Fibroblast of upper back skin (primary cell): ENCODE measurements at regions not wholly inside any gene's neighbourhood (a gene's known extent, or its start where the extent isn't known, plus 50 kb on each side); places are given as distances from the start of the nearest gene placed in this dataset.

Experiments used
- DNase-seq: peaks from one replicate; pipeline ENCODE4 v3.0.0-alpha.2; 2013

GRCh38 chr20:22307409-22307808 lies 277.0 kb downstream of the FOXA2 start:
- DNase-seq, result no peak

- DNase-seq, result no peak
Observed at GRCh38 chr20:22305381-22305780, 279.0 kb downstream of the FOXA2 start.

GRCh38 chr20:22303523-22303922 lies 280.8 kb downstream of the FOXA2 start:
- no peak for DNase-seq

- DNase-seq, result no peak
Observed at GRCh38 chr20:22302039-22302438, 282.3 kb downstream of the FOXA2 start.

GRCh38 chr20:22293886-22294285 lies 290.5 kb downstream of the FOXA2 start:
- no peak for DNase-seq

- DNase-seq, result no peak
Observed at GRCh38 chr20:22289442-22289841, 294.9 kb downstream of the FOXA2 start.

GRCh38 chr20:22288957-22289356 lies 295.4 kb downstream of the FOXA2 start:
- no peak for DNase-seq

- DNase-seq, result no peak
Observed at GRCh38 chr20:22288156-22288555, 296.2 kb downstream of the FOXA2 start.

GRCh38 chr20:22285555-22285954 lies 298.8 kb downstream of the FOXA2 start:
- no peak for DNase-seq

- DNase-seq, result no peak
Observed at GRCh38 chr20:22282696-22283095, 301.7 kb downstream of the FOXA2 start.

GRCh38 chr20:22274330-22274729 lies 310.0 kb downstream of the FOXA2 start:
- no peak for DNase-seq

GRCh38 chr20:22268675-22269074 lies 315.7 kb downstream of the FOXA2 start:
- DNase-seq, result no peak

GRCh38 chr20:22264917-22265316 lies 319.5 kb downstream of the FOXA2 start:
- no peak for DNase-seq

- DNase-seq, result no peak
Observed at GRCh38 chr20:22260506-22260905, 323.9 kb downstream of the FOXA2 start.

GRCh38 chr20:22257912-22258311 lies 326.5 kb downstream of the FOXA2 start:
- DNase-seq, result no peak

- peak; percentile 11 for DNase-seq
Observed at GRCh38 chr20:22248051-22248667, 336.2 kb downstream of the FOXA2 start.

GRCh38 chr20:22245139-22245538 lies 339.2 kb downstream of the FOXA2 start:
- DNase-seq, result no peak

GRCh38 chr20:22243067-22243466 lies 341.3 kb downstream of the FOXA2 start:
- peak; percentile 0 for DNase-seq

GRCh38 chr20:22241609-22242008 lies 342.8 kb downstream of the FOXA2 start:
- no peak for DNase-seq

GRCh38 chr20:22232923-22233322 lies 351.4 kb downstream of the FOXA2 start:
- DNase-seq, result no peak

GRCh38 chr20:22232473-22232872 lies 351.9 kb downstream of the FOXA2 start:
- DNase-seq, result no peak

GRCh38 chr20:22226849-22227700 lies 357.3 kb downstream of the FOXA2 start:
- DNase-seq, result peak; percentile 63

GRCh38 chr20:22223236-22223635 lies 361.1 kb downstream of the FOXA2 start:
- DNase-seq, result peak; percentile 11

- DNase-seq, result no peak
Observed at GRCh38 chr20:22217712-22218352, 366.5 kb downstream of the FOXA2 start.
